Body of pancreas (tissue), 4 donors: ENCODE measurements at regions not wholly inside any gene's neighbourhood (a gene's known extent, or its start where the extent isn't known, plus 50 kb on each side); places are given as distances from the start of the nearest gene placed in this dataset.

ENCODE experiments used
- ATAC-seq: fragments of 150-250 bp; one replicate; pipeline ENCODE4 v1.9.1; 2016
- DNase-seq, 4 donors: peaks; one replicate each; pipeline ENCODE4 v3.0.0-alpha.2; 2019
- H3K27ac ChIP-seq, 4 donors: fragments of 200-600 bp; sonication (generic); 1 replicate in 3 of 4; 2 replicates in 1 of 4; pipeline versions ENCODE4 v1.5.1 to v1.6.1; 2016 to 2019; ENCODE audit warnings: mild to moderate bottlenecking in 1 of 4, mixed read lengths in 1 of 4, moderate library complexity in 1 of 4
- H3K27me3 ChIP-seq, 2 donors: fragments of 200-600 bp; sonication (generic); one replicate each; pipeline ENCODE4 v1.6.0; 2016; ENCODE audit warnings: mild to moderate bottlenecking in 1 of 2
- H3K36me3 ChIP-seq, 2 donors: fragments of 200-600 bp; sonication (generic); replicated peaks in 1 of 2; 2 replicates each; pipeline ENCODE4 v1.5.1; 2016; ENCODE audit warnings: low read depth in 2 of 2; ENCODE audit not compliant: insufficient read depth in 1 of 2
- H3K4me1 ChIP-seq: fragments of 200-600 bp; sonication (generic); one replicate; pipeline ENCODE4 v1.6.0; 2016
- H3K4me3 ChIP-seq, 2 donors: fragments of 200-600 bp; sonication (generic); 1 replicate in 1 of 2; 2 replicates in 1 of 2; pipeline ENCODE4 v1.5.1; 2016 to 2019
- H3K9me3 ChIP-seq, 3 donors: fragments of 200-600 bp; sonication (generic); 1 replicate in 2 of 3; 2 replicates in 1 of 3; pipeline ENCODE4 v1.5.1; 2016
- CTCF ChIP-seq, 7 experiments: fragments of 450-650 bp in 4 of 7; fragments of 200-600 bp in 3 of 7; sonication (generic) in 3 of 7; IDR thresholded peaks; one replicate each; pipeline ENCODE4 v1.5.1; 2016 to 2019; ENCODE audit warnings: antibody characterized with exemption in 7 of 7
- POLR2A ChIP-seq, 3 donors: fragments of 450-650 bp; IDR thresholded peaks; one replicate each; pipeline ENCODE4 v1.6.1; 2016; ENCODE audit warnings: antibody characterized with exemption in 3 of 3, mild to moderate bottlenecking in 2 of 3
- WGBS, 2 donors: methylation state at CpG; one replicate each; pipeline ENCODE4 v1.1.5; 2017; 5-methylcytosine and 5-hydroxymethylcytosine counted together
- intact Hi-C: fragments of 100-400 bp; cut with DNase I; formaldehyde crosslinking; loops from one replicate; pipeline ENCODE4 v1.15.1; 2023

- no peak for DNase-seq
- TF ChIP-seq CTCF (IDR thresholded peaks at IDR 0.05) (no peak), POLR2A (IDR thresholded peaks at IDR 0.05) (no peak)
- intact Hi-C loops = no loop called here
- Histone ChIP-seq H3K9me3 (no peaks in the 10 kb centered on the region), H3K27me3 (no peaks in the 10 kb centered on the region), H3K4me3 (no peak overlapping the region), H3K27ac (no peak overlapping the region), H3K4me1 (no peaks in the 10 kb centered on the region), H3K36me3 (no peaks in the 10 kb centered on the region)
- ATAC-seq = no peak
- 84 to 85% methylated on average over 5 of the region's 5 CpGs for WGBS, 2 donors
These were observed 289.3 kb downstream of the ZNF608 start for GRCh38 chr5:124457101-124457500.

- Histone ChIP-seq H3K27ac (no peak overlapping the region), H3K4me1 (no peaks in the 10 kb centered on the region), H3K4me3 (no peak overlapping the region), H3K36me3 (no peaks in the 10 kb centered on the region), H3K27me3 (no peaks in the 10 kb centered on the region), H3K9me3 (no peaks in the 10 kb centered on the region)
- TF ChIP-seq CTCF (IDR thresholded peaks at IDR 0.05) = no peak
- no peak for TF ChIP-seq POLR2A (IDR thresholded peaks at IDR 0.05)
- intact Hi-C loops = no loop called here
- ATAC-seq (no peak), DNase-seq (no peak)
- WGBS, 2 donors = 83 to 88% methylated on average over 3 of the region's 3 CpGs
These were observed 290.2 kb downstream of the ZNF608 start for GRCh38 chr5:124456249-124456648.

- Histone ChIP-seq H3K27me3 (no peaks in the 10 kb centered on the region), H3K27ac (no peak overlapping the region), H3K4me3 (no peak overlapping the region), H3K36me3 (no peaks in the 10 kb centered on the region), H3K9me3 (no peaks in the 10 kb centered on the region), H3K4me1 (no peaks in the 10 kb centered on the region)
- TF ChIP-seq CTCF (IDR thresholded peaks at IDR 0.05) (no peak), POLR2A (IDR thresholded peaks at IDR 0.05) (no peak)
- no peak for DNase-seq
- intact Hi-C loops = no loop called here
- no peak for ATAC-seq
- WGBS, 2 donors = 87 to 88% methylated on average over 3 of the region's 3 CpGs
These were observed 292.4 kb downstream of the ZNF608 start for GRCh38 chr5:124454081-124454480.

- ATAC-seq (no peak), DNase-seq (no peak)
- Histone ChIP-seq H3K9me3 (no peaks in the 10 kb centered on the region), H3K4me3 (no peak overlapping the region), H3K27me3 (no peaks in the 10 kb centered on the region), H3K36me3 (no peaks in the 10 kb centered on the region), H3K4me1 (no peaks in the 10 kb centered on the region), H3K27ac (no peak overlapping the region)
- 85 to 88% methylated on average over 5 of the region's 5 CpGs for WGBS, 2 donors
- TF ChIP-seq CTCF (IDR thresholded peaks at IDR 0.05) = no peak
- TF ChIP-seq POLR2A (IDR thresholded peaks at IDR 0.05) = no peak
- intact Hi-C loops = no loop called here
These were observed 293.0 kb downstream of the ZNF608 start for GRCh38 chr5:124453221-124454051.

GRCh38 chr5:124452412-124452811 is 294.0 kb downstream of the ZNF608 start:
- H3K27me3 ChIP-seq = no peaks in the 10 kb centered on the region
- H3K4me1 ChIP-seq = no peaks in the 10 kb centered on the region
- no peak overlapping the region for H3K27ac ChIP-seq
- no peak overlapping the region for H3K4me3 ChIP-seq
- intact Hi-C loops = no loop called here
- 87 to 90% methylated on average over 8 of the region's 8 CpGs for WGBS, 2 donors
- no peaks in the 10 kb centered on the region for H3K9me3 ChIP-seq
- DNase-seq (no peak), ATAC-seq (no peak)
- TF ChIP-seq CTCF (IDR thresholded peaks at IDR 0.05) (no peak), POLR2A (IDR thresholded peaks at IDR 0.05) (no peak)
- H3K36me3 ChIP-seq = no peaks in the 10 kb centered on the region
